H1 (cell line): ENCODE measurements at regions not wholly inside any gene's neighbourhood (a gene's known extent, or its start where the extent isn't known, plus 50 kb on each side); places are given as distances from the start of the nearest gene placed in this dataset.
A peak's percentile ranks its signal among the peaks of the same experiment; 100 is the strongest.

Experiments used
- CTCF ChIA-PET: fragments of 300-600 bp; sonication (Branson Sonifier 250); formaldehyde crosslinking; loops from one replicate; lab custom pipeline; 2021; ENCODE audit not compliant: partially characterized antibody; lab: Charles Lee
- POLR2A ChIA-PET: fragments of 300-600 bp; sonication (Branson Sonifier 250); formaldehyde crosslinking; loops from one replicate; lab custom pipeline; 2021; ENCODE audit warnings: inconsistent platforms; ENCODE audit not compliant: partially characterized antibody; lab: Charles Lee
- DNase-seq, 2 experiments: peaks; one replicate each; pipeline versions ENCODE4 v3.0.0 to v3.0.0-alpha.2; 2010 to 2022; ENCODE audit warnings: low spot score in 2 of 2, low read depth in 1 of 2, mixed read lengths in 1 of 2
- FAIRE-seq: peaks from 2 replicates; lab custom pipeline; 2011; peaks lifted over from hg19 to GRCh38; lab: Jason Lieb, UNC
- H2AFZ ChIP-seq: 2 replicates; pipeline ENCODE4 v1.8.1; 2012; ENCODE audit warnings: low read length, inconsistent platforms
- H2AK5ac ChIP-seq: 2 replicates; pipeline ENCODE4 v1.6.1; 2013; ENCODE audit warnings: low read depth, low read length
- H2BK120ac ChIP-seq: replicated peaks from 2 replicates; pipeline ENCODE3; 2013; ENCODE audit warnings: low read depth, low read length, inconsistent platforms
- H2BK12ac ChIP-seq: 2 replicates; pipeline ENCODE4 v1.6.1; 2013; ENCODE audit warnings: low read depth, low read length
- H2BK15ac ChIP-seq: 2 replicates; pipeline ENCODE4 v1.6.1; 2013; ENCODE audit warnings: low read length
- H2BK20ac ChIP-seq: 2 replicates; pipeline ENCODE4 v1.6.1; 2013; ENCODE audit warnings: low read length
- H2BK5ac ChIP-seq: 2 replicates; pipeline ENCODE4 v1.6.1; 2013; ENCODE audit warnings: low read depth, low read length
- H3K14ac ChIP-seq: 2 replicates; pipeline ENCODE4 v1.6.1; 2013; ENCODE audit warnings: inconsistent platforms; ENCODE audit not compliant: insufficient read length
- H3K18ac ChIP-seq: 2 replicates; pipeline ENCODE4 v1.6.1; 2013; ENCODE audit warnings: low read length; ENCODE audit errors: extremely low read depth
- H3K23ac ChIP-seq: 2 replicates; pipeline ENCODE4 v1.6.1; 2013; ENCODE audit warnings: inconsistent platforms; ENCODE audit not compliant: insufficient read length
- H3K23me2 ChIP-seq: 2 replicates; pipeline ENCODE4 v1.6.1; 2013; ENCODE audit warnings: low read depth, low read length
- H3K27ac ChIP-seq: 2 replicates; pipeline ENCODE4 v1.6.1; 2011; ENCODE audit warnings: low read depth, low read length, inconsistent platforms
- H3K27me3 ChIP-seq, 4 experiments: replicated peaks in 1 of 4; 1 replicate in 1 of 4; 2 replicates in 3 of 4; pipeline versions ENCODE4 v1.6.1 to v1.8.1; 2011 to 2013; ENCODE audit warnings: low read length in 3 of 4, mild to moderate bottlenecking in 3 of 4, inconsistent platforms in 2 of 4, mixed read lengths in 2 of 4, moderate library complexity in 1 of 4; ENCODE audit not compliant: control insufficient read depth in 3 of 4, insufficient read depth in 3 of 4; ENCODE audit errors: extremely low read depth in 1 of 4
- H3K36me3 ChIP-seq, 4 experiments: 2 replicates each; pipeline versions ENCODE4 v1.6.1 to v1.8.1; 2011 to 2013; ENCODE audit warnings: mild to moderate bottlenecking in 4 of 4, low read length in 3 of 4, moderate library complexity in 2 of 4, control low read depth in 1 of 4, inconsistent platforms in 1 of 4; ENCODE audit not compliant: insufficient read depth in 4 of 4, control insufficient read depth in 2 of 4
- H3K4ac ChIP-seq: replicated peaks from 2 replicates; pipeline ENCODE3; 2013; ENCODE audit warnings: low read length, low read depth, mixed read lengths, inconsistent platforms; ENCODE audit not compliant: insufficient read length
- H3K4me1 ChIP-seq, 4 experiments: replicated peaks in 1 of 4; 1 replicate in 1 of 4; 2 replicates in 3 of 4; pipeline versions ENCODE4 v1.6.1 to v1.8.1; 2011 to 2013; ENCODE audit warnings: low read length in 3 of 4, inconsistent platforms in 2 of 4, mixed read lengths in 1 of 4; ENCODE audit not compliant: insufficient read depth in 4 of 4, control insufficient read depth in 3 of 4
- H3K4me2 ChIP-seq, 2 experiments: 2 replicates each; pipeline versions ENCODE4 v1.6.1 to v1.8.1; 2011 to 2013; ENCODE audit warnings: low read depth in 2 of 2, low read length in 2 of 2, control low read depth in 1 of 2, inconsistent platforms in 1 of 2, mild to moderate bottlenecking in 1 of 2; ENCODE audit not compliant: insufficient read depth in 1 of 2
- H3K4me3 ChIP-seq, 4 experiments: fragments of 200-600, 300-600 bp in 1 of 4; sonication (generic), shearing (Covaris generic), sonication (Bioruptor Twin) in 1 of 4; 2 replicates each; pipeline versions ENCODE4 v1.5.1 to v1.8.1; 2011 to 2016; ENCODE audit warnings: low read length in 4 of 4, low read depth in 3 of 4, control low read depth in 2 of 4, inconsistent platforms in 2 of 4, mild to moderate bottlenecking in 2 of 4, mixed read lengths in 1 of 4, moderate library complexity in 1 of 4; ENCODE audit not compliant: insufficient read depth in 2 of 4; ENCODE audit errors: extremely low read depth in 1 of 4
- H3K56ac ChIP-seq: replicated peaks from 2 replicates; pipeline ENCODE3; 2013; ENCODE audit warnings: low read depth, mild to moderate bottlenecking, mixed read lengths, low read length, inconsistent platforms; ENCODE audit not compliant: insufficient read length
- H3K79me1 ChIP-seq: 2 replicates; pipeline ENCODE4 v1.6.1; 2013; ENCODE audit warnings: low read depth, low read length, control low read depth
- H3K79me2 ChIP-seq, 2 experiments: 2 replicates each; pipeline versions ENCODE4 v1.6.1 to v1.8.1; 2012 to 2013; ENCODE audit warnings: low read length in 2 of 2, mild to moderate bottlenecking in 2 of 2, inconsistent platforms in 1 of 2; ENCODE audit not compliant: insufficient read depth in 2 of 2, control insufficient read depth in 1 of 2
- H3K9ac ChIP-seq, 4 experiments: replicated peaks in 1 of 4; 1 replicate in 1 of 4; 2 replicates in 3 of 4; pipeline versions ENCODE4 v1.6.1 to v1.8.1; 2011 to 2013; ENCODE audit warnings: low read depth in 3 of 4, low read length in 3 of 4, control low read depth in 2 of 4, mild to moderate bottlenecking in 2 of 4, moderate library complexity in 2 of 4, inconsistent platforms in 1 of 4; ENCODE audit errors: extremely low read depth in 1 of 4
- H3K9me3 ChIP-seq, 2 experiments: 2 replicates each; pipeline versions ENCODE4 v1.6.1 to v1.8.1; 2012 to 2013; ENCODE audit warnings: mild to moderate bottlenecking in 2 of 2, moderate library complexity in 2 of 2, control low read depth in 1 of 2, inconsistent platforms in 1 of 2, low read depth in 1 of 2, low read length in 1 of 2, mixed read lengths in 1 of 2; ENCODE audit not compliant: insufficient read depth in 2 of 2
- H4K20me1 ChIP-seq, 2 experiments: replicated peaks in 1 of 2; 2 replicates each; pipeline versions ENCODE3 to v1.8.1; 2011 to 2013; ENCODE audit warnings: inconsistent platforms in 2 of 2, low read length in 2 of 2, mild to moderate bottlenecking in 1 of 2; ENCODE audit not compliant: insufficient read depth in 2 of 2, control insufficient read depth in 1 of 2
- H4K5ac ChIP-seq: 2 replicates; pipeline ENCODE4 v1.6.1; 2013; ENCODE audit warnings: low read length, low read depth, mixed read lengths, inconsistent platforms; ENCODE audit not compliant: insufficient read length
- H4K8ac ChIP-seq: 2 replicates; pipeline ENCODE4 v1.8.0; 2013; ENCODE audit warnings: mild to moderate bottlenecking, moderate library complexity, low read length, inconsistent platforms; ENCODE audit not compliant: insufficient read depth; ENCODE audit errors: extremely low read depth
- H4K91ac ChIP-seq: replicated peaks from 2 replicates; pipeline ENCODE3; 2013; ENCODE audit warnings: low read length, mixed read lengths, inconsistent platforms; ENCODE audit not compliant: insufficient read length
- EZH2 ChIP-seq: fragments of 200-600 bp; sonication (generic); IDR thresholded peaks from 2 replicates; pipeline ENCODE4 v1.7.1; 2012; ENCODE audit warnings: low read depth, mild to moderate bottlenecking, moderate library complexity, low read length, inconsistent platforms; ENCODE audit not compliant: severe bottlenecking
- GTF2F1 ChIP-seq: IDR thresholded peaks from 2 replicates; pipeline ENCODE4 v1.6.1; 2012; ENCODE audit warnings: low read depth, low read length, improper control_type of control experiment, borderline replicate concordance
- MAFK ChIP-seq: IDR thresholded peaks from 2 replicates; pipeline ENCODE4 v1.6.1; 2012; ENCODE audit warnings: low read depth, mild to moderate bottlenecking, improper control_type of control experiment, low read length
- RFX5 ChIP-seq: IDR thresholded peaks from 2 replicates; pipeline ENCODE4 v1.6.1; 2011; ENCODE audit warnings: low read depth, low read length, improper control_type of control experiment, borderline replicate concordance
- TAF1 ChIP-seq: IDR thresholded peaks from 2 replicates; pipeline ENCODE4 v1.6.1; 2011; ENCODE audit warnings: mild to moderate bottlenecking, low read depth, low read length
- YY1 ChIP-seq: IDR thresholded peaks from 2 replicates; pipeline ENCODE4 v1.6.1; 2011; ENCODE audit warnings: low read depth, mild to moderate bottlenecking, low read length
- WGBS, 2 experiments: shearing (Covaris generic) in 1 of 2; methylation state at CpG; one replicate each; pipeline versions ENCODE4 v1.1.6 to v1.1.7; 2013 to 2015; ENCODE audit warnings: low lambda C conversion rate in 2 of 2, mixed read lengths in 2 of 2, inconsistent platforms in 1 of 2, low coverage in 1 of 2, missing lambda C conversion rate in 1 of 2; ENCODE audit not compliant: insufficient replicate concordance in 2 of 2, insufficient coverage in 1 of 2, insufficient read length in 1 of 2; ENCODE audit errors: extremely low coverage in 1 of 2, missing lambda C conversion rate in 1 of 2; 5-methylcytosine and 5-hydroxymethylcytosine counted together

DNA sequence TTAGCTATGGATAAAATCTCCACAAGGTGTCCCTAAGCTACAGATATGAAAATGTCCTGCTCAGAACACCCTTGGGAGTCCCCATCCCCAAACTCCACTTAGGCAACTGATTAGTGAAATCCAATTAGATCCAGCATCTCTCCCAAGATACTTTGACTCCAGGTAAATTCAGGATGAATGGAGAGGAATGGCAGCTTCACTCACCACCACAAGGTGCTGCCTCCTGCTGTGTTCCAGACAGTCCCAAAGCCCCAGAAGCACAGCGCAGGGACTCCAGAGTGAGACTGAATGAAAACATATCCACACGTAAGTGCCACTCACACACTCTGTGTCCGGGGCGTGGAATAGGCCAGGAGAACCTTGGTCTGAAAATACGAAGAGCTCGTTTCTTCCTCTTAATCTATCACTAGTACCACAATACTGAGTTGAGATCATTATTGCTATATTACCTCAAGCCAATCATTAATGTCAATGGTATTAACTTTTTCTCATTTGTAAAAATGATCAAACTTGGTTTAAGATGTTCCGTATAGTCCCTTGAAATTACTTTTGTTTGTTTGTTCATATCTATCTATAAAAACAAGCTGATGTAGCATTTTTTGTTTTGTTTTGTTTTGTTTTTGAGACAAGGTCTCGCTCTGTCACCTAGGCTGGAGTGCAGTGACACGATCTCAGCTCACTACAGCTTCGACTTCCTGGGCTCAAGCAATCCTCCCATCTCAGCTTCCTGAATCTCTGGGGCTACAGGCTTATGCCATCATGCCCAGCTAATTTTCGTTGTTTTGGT, 70.0 kb upstream of the BICD1 start:
- TF ChIP-seq EZH2 (no peak), GTF2F1 (no peak), RFX5 (no peak), TAF1 (no peak), MAFK (peak; percentile 57; the same call in 1 of the 2 replicates), YY1 (no peak)
- no peak overlapping the region for H3K4me2 ChIP-seq
- H2BK20ac ChIP-seq, result peak overlapping the region; percentile 29
- H3K4ac ChIP-seq, result peak overlapping the region; percentile 83
- WGBS, 2 experiments, result 85% methylated on average over 11 of the region's 11 CpGs; no CpG with 5 or more reads in 1 of the 2 experiments
- H3K27ac ChIP-seq, result no peak overlapping the region
- H2BK12ac ChIP-seq, result no peak overlapping the region
- H3K27me3 ChIP-seq, result no peaks in the 10 kb centered on the region
- H3K4me1 ChIP-seq, result peaks cover 0 to 21% (median 5%) of the 10 kb centered on the region in 4 experiments; a peak in 4 of 7 replicates
- H3K14ac ChIP-seq, result no peak overlapping the region
- no peaks in the 10 kb centered on the region for H3K9me3 ChIP-seq
- no peak overlapping the region for H4K8ac ChIP-seq
- H3K79me2 ChIP-seq, result no peaks in the 10 kb centered on the region
- no peak overlapping the region for H4K5ac ChIP-seq
- no peak overlapping the region for H3K18ac ChIP-seq
- H3K23ac ChIP-seq, result no peak overlapping the region
- H3K23me2 ChIP-seq, result no peaks in the 10 kb centered on the region
- no peak overlapping the region for H2AFZ ChIP-seq
- no peak overlapping the region for H4K91ac ChIP-seq
- no peak overlapping the region for H3K9ac ChIP-seq
- DNase-seq (no peak), FAIRE-seq (peak; percentile 45)
- no peak overlapping the region for H3K56ac ChIP-seq
- H2AK5ac ChIP-seq, result no peak overlapping the region
- POLR2A ChIA-PET, result interaction anchor here (1.3 to 1.6 kb wide), 2 partner anchors 33 to 70 kb away, joined by 4 to 5 read pairs; partner anchors contain the start of gene BICD1
- no peak overlapping the region for H2BK120ac ChIP-seq
- no peaks in the 10 kb centered on the region for H3K36me3 ChIP-seq
- CTCF ChIA-PET, result interaction anchor here (0.9 to 1.3 kb wide), 2 partner anchors 260 to 338 kb away, joined by 3 read pairs; no protein-coding TSS in a partner anchor
- H2BK5ac ChIP-seq, result no peak overlapping the region; the same call in 1 of the 2 replicates
- H2BK15ac ChIP-seq, result peak overlapping the region; percentile 19; the same call in 1 of the 2 replicates
- no peaks in the 10 kb centered on the region for H4K20me1 ChIP-seq
- H3K4me3 ChIP-seq, result no peak overlapping the region
- no peaks in the 10 kb centered on the region for H3K79me1 ChIP-seq
